ENCODE measurements at regions not wholly inside any gene's neighbourhood (a gene's known extent, or its start where the extent isn't known, plus 50 kb on each side); places are given as distances from the start of the nearest gene placed in this dataset.

GRCh38 chr11:81052344-81053158, 1611.7 kb upstream of the TENM4 start (continued):
- no peak for TF ChIP-seq USF2 (IDR thresholded peaks at IDR 0.05; ENCODE audit: low read length)
- TF ChIP-seq ZNF274 (IDR thresholded peaks at IDR 0.05; ENCODE audit: borderline replicate concordance, extremely low read depth, low read length) = no peak
- no peak for TF ChIP-seq TBP (IDR thresholded peaks at IDR 0.05; ENCODE audit: low read depth, low read length)
- no peak for TF ChIP-seq BRCA1 (IDR thresholded peaks at IDR 0.05; ENCODE audit: low read depth, low read length)
- no peak for TF ChIP-seq TCF12 (IDR thresholded peaks at IDR 0.05; ENCODE audit: low read depth, low read length)

All from H1 (cell line).